Left renal pelvis (tissue), 4 donors: ENCODE measurements at regions not wholly inside any gene's neighbourhood (a gene's known extent, or its start where the extent isn't known, plus 50 kb on each side); places are given as distances from the start of the nearest gene placed in this dataset.
"Not testable (repeated sequence)": the region's sequence is repeated elsewhere in the genome, so short reads cannot be mapped to it uniquely, and the experiment has no call there.

Experiments
- DNase-seq, 4 donors: peaks; one replicate each; pipeline ENCODE4 v3.0.0-alpha.2; 2013; ENCODE audit warnings: low read depth in 4 of 4, low spot score in 3 of 4

GRCh38 chr15:87682527-87682926 lies 574.0 kb downstream of the NTRK3 start:
- no peak for DNase-seq

DNA sequence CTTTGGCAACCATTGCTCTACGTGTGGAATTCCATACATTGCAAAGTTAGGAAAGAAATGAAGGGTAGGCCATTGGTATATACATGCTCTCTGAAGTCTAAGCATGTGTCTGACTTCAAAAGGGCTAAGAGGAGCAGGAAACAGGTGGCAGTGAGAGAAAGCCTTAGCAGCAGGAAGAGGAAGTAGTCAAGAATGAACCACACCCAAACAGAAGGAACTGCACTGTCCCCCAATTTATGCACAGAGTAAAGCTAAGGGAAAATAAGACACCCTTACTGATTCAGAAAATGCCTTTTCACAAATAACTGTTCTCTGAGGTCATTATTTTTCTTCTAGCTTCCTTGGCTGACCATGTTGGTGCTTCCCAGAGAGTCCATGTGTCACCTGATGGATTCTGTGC lies 575.4 kb downstream of the NTRK3 start:
- DNase-seq = no peak

- no peak for DNase-seq
These were observed 576.3 kb downstream of the NTRK3 start for GRCh38 chr15:87680208-87680607.

- DNase-seq = no peak
These were observed 581.3 kb downstream of the NTRK3 start for GRCh38 chr15:87675271-87675670.

DNA sequence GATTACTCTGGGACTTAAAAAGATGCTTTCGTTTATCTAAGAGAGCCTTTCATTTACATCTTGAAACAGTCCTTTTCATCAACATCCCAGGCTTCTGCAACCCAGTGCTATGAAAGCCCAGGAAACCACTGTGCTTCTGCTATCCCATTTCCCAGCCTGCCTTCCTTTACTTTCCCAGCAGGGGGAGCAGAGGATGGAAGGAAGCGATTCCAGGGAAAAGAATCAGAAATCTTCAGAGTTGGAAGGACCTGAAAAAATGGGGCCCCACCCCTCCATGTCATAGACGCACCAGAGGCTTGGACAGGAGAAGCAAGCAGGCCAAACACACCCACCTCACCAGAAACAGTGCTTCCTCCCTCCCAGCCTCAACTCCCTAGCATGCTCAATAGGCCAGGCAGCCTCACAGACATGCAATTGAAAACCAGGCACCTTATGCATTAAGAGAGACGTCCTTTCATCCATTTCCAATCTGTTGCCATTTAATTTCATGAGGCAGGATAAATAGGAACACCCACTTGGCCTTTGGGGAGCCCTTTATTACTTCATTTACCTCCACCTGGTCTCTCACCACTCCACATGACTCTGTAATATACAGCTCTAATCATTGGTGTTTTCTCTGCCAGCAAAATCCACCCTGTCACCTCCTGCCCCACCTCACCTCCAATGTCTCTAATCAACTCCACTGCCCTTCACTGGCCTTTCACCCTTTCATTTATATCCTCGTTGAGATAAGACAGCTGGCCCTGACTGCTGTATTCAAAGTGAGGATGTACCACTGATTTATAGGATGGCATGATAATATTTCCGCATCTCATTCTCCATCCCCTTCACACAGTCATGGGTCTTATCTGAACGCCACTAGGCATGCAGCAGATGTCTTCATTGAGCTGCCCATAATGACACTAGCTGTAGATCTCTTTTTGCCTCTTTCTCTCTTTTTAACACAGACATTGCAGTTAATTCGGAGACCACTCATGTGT lies 583.9 kb downstream of the NTRK3 start:
- no peak for DNase-seq

DNA sequence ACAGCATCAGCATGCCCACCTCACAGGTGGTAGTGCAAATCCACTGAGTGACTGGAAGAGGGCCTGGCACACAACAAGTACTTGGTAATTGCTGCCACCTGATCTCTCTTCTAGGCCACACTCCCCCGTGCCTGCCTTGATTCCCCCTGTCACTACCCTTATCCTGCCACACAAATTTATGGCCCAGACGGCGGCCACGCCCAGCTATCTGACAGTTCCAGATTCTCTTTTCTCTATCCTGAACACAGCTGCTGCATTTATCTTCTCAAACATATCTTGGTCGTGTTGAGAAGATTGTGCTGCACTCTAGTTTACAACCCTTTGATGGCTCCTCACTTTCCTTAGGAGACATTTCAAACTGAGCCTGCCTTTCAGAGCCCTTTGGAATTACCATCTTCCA lies 585.2 kb downstream of the NTRK3 start:
- DNase-seq = no peak

- no peak for DNase-seq
These were observed 586.7 kb downstream of the NTRK3 start for GRCh38 chr15:87669846-87670245.

DNA sequence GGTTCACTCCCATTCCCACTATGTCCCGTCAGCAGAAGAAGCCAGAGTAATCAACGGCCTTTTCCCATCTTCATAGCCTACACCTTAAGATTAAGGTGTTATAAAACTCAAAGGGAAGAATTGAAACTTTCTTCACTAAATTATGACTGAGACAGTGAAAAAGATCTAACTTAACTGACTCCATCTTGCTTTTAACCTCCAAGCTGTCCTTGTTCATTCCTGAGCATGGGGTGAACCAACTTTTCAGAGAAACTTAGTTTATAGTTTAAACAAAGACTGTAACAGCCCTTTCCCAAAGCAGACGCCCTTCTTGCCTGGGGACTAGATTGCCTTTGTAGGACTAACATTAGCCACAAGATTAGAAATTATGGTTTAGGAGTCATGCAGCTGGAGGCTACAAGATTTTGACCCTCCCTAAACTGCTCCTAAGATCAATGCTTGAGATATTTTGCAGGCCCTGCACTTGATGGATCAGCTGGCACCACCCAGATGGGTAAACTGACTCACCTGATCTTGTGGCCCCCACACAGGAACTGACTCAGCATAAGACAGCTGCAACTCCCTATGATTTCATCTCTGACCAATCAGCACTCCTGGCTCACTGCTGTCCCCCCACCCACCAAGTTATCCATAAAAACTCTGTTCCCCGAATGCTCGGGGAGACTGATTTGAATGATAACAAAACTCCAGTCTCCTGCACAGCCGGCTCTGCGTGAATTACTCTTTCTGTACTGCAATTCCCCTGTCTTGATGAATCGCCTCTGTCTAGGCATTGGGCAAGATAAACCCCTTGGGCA lies 587.6 kb downstream of the NTRK3 start:
- DNase-seq = not testable (repeated sequence)

GRCh38 chr15:87667643-87668042 lies 588.9 kb downstream of the NTRK3 start:
- DNase-seq = no peak

DNA sequence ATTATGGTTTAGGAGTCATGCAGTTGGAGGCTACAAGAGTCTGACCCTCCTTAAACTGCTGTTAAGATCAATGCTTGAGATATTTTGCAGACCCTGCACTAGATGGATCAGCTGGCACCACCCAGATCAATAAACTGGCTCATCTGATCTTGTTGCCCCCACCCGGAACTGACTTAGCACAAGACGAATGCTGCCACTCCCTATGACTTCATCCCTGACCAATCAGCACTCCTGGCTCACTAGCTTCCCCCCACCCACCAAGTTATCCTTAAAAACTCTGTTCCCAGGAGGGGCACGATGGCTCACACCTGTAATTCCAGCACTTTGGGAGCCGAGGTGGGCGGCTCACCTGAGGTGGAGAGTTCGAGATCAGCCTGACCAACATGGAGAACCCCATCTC lies 594.0 kb downstream of the NTRK3 start:
- DNase-seq = no peak

DNA sequence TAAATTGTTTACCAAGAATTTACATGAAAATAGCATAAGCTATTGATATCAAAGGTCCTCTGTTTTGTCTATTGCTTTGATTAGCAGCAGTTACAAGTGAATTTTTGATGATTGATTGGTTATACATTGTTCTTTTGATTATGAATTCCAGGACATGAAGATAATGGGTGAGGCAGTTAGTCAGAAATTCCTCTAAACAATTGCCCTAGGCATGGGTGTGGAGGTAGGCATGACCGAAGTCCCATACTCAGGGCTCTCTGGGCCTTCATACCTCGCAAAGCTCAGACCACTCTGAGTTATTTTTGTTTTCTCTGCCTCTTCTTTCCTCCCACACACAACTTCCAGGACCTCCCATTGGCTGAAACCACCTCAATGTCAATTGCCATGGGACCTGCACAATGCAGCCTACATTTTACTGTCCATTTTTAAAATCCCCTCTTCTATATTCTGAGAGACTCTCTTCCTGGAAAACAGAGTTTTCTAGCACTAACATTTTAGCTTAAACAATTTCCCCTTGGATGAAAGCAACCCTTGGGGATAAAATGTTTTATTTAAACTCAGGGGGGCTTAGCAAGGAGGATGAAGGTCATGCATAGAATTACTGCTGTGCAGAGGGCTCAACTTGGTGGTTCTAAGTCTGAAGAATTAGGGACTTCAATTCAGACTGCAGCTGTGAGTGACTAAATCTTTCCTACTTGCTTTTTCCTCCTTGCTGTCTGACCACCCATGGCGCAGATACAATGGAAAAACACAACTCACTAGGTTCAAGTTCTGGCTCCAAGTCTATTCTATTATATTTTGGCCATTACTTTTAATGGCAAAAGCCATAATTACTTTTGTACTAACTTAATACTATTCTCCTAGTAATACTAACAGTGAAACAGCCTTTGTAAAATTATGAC lies 594.8 kb downstream of the NTRK3 start:
- DNase-seq = no peak

DNA sequence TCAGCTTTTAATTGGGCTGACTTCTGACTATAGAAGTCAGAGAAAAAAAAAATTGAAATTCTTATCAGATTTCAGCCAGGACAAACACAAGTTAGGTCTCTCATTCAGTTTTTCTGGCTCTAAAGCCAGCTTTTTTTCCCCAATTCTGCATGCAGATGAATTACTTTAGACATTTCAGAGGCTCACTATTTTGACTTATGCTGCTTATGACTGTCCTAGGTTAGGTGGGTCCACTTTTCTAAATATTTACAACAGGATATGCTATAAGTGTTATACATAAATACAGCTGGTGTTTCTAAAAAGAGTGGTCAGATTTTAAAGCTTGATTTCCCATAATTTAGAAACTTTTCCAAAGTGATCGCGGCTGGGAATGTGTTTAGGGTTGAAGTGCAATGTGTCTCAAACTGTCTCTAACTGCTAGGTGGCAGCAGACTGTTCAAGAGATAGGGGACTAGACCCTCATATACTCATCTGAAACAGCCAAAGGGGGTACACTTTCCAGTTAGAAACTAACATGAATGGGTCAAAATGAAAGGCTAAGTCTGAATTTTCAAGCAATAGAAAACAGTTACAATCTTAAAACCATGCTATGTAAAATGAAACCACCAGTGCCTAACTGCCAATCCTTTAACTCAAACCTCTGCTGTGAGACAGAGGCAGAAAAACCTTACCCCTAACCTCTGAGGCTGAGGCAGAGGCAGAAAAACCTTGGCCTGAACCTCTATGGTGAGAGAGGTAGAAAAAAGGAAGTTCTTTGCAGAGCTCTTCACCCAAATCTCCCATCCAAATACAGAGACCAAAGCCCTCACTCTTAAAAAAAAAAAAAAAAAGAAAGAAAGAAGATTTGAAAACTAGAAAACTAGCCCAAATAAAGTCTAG lies 596.0 kb downstream of the NTRK3 start:
- no peak for DNase-seq

DNA sequence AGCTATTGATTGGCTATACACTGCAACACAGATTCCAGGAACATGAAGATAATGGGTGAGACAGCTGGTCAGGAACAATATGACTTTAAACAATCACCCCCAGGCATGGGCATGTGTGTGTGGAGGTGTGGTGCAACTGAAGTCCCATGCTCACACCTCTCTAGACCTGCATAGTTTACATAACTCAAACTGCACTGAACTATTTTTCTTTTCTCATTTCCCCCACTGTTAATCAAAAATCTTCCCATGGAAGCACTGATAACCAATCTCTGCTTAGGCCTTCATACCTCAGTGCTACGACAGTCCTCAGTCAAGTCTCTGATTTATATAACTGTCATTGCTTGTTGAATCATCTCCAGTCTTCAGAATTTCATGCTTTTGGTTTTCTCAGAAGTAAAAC lies 600.2 kb downstream of the NTRK3 start:
- DNase-seq = no peak

DNA sequence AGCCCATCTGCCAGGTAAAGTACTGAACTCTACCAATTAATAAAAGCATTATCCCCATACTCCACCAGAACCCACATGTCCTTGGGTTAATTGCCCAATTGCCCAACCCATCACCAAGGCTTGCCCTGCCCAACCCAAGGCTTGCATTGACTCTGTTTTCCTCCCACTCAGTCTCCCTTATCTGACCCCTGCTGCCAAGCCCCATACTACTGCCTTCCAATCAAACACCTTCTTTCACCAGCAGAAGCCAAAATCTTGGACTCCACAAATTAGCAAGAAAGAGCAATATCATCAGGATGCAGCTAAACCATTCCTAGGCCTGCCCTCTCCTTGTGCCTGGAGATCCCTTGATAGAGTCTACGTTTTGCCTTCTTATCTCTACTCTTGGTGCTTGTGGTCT lies 602.9 kb downstream of the NTRK3 start:
- DNase-seq = no peak

GRCh38 chr15:87649175-87649574 lies 607.4 kb downstream of the NTRK3 start:
- DNase-seq = no peak

GRCh38 chr15:87648278-87648677 lies 608.3 kb downstream of the NTRK3 start:
- DNase-seq = no peak

GRCh38 chr15:87645723-87646122 lies 610.8 kb downstream of the NTRK3 start:
- no peak for DNase-seq

- DNase-seq = not testable (repeated sequence)
These were observed 613.5 kb downstream of the NTRK3 start for GRCh38 chr15:87642997-87643396.

- no peak for DNase-seq
These were observed 617.1 kb downstream of the NTRK3 start for GRCh38 chr15:87639305-87640011.
